Activated effector memory CD4-positive, alpha-beta T cell treated with anti-CD3 and anti-CD28 coated beads, Interleukin-2, amount 50 U/mL, for 16 hours (primary cell): ENCODE measurements at regions not wholly inside any gene's neighbourhood (a gene's known extent, or its start where the extent isn't known, plus 50 kb on each side); places are given as distances from the start of the nearest gene placed in this dataset.

Source experiments
- DNase-seq: peaks from one replicate; pipeline ENCODE4 v3.0.0-alpha.2; 2020

GRCh38 chr1:112779665-112780526 lies 64.8 kb upstream of the PPM1J start:
- DNase-seq, result no peak

DNA sequence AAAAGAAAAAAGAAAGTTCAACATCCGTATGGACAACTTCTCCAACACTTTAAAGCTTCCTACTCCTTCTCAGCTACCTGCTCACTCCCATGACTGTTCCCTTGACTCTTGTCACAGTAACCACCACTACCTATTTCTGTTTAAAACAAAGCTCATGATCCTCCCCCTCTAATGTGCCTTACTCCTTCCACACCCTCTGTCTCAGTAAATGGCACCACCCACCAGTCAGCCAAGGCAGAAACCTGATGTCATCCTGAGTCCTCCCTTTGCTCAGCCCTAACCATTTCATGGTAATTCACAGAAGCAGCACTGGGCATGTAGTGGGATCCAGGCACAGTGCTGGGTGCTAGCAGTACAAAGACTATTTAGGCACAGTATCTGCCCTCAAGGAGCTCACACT lies 63.0 kb upstream of the PPM1J start:
- DNase-seq, result no peak

DNA sequence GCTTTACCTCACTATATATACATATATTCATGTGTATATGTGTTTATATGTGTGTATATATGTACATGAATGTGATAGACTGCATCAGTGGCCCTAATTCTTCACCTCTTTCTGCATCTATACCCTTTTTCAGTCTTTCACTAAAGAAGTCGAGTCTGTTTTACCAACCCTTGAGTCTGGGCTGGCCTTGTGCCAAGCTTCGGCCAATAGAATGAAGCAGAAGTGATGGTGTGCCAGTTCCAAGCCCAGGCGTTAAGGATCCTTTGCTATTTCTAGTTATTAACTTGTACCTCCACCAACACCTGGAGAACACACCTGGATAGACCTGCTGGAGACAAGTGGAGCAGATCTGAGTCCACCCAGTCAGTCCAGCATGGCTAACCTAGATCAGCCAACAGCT lies 61.6 kb upstream of the PPM1J start:
- DNase-seq, result no peak

GRCh38 chr1:112772781-112773180 lies 57.6 kb upstream of the PPM1J start:
- DNase-seq, result no peak

GRCh38 chr1:112770724-112771123 lies 55.6 kb upstream of the PPM1J start:
- no peak for DNase-seq

- no peak for DNase-seq
Observed at GRCh38 chr1:112769611-112770010, 54.5 kb upstream of the PPM1J start.

- DNase-seq, result no peak
Observed at GRCh38 chr1:112767646-112768045, 52.5 kb upstream of the PPM1J start.
